ENCODE measurements at regions not wholly inside any gene's neighbourhood (a gene's known extent, or its start where the extent isn't known, plus 50 kb on each side); places are given as distances from the start of the nearest gene placed in this dataset.

GRCh38 chr13:58876473-58876872 lies 1244.9 kb downstream of the PCDH17 start:
- TF ChIP-seq POLR2AphosphoS5 (IDR thresholded peaks at IDR 0.05; ENCODE audit: low read depth, low read length) (no peak), POLR2A (IDR thresholded peaks at IDR 0.05; ENCODE audit: low read depth, low read length) (no peak)

All from GM12891 (cell line).